Erythroblast (primary cell): ENCODE measurements at regions not wholly inside any gene's neighbourhood (a gene's known extent, or its start where the extent isn't known, plus 50 kb on each side); places are given as distances from the start of the nearest gene placed in this dataset.
"Not testable (repeated sequence)": the region's sequence is repeated elsewhere in the genome, so short reads cannot be mapped to it uniquely, and the experiment has no call there.

Experiments
- DNase-seq, 2 experiments: peaks; one replicate each; lab custom pipeline; 2025; lab: John Stamatoyannopoulos, UW
- GATA1 ChIP-seq: IDR thresholded peaks from 2 replicates; pipeline ENCODE4 v1.6.1; 2011; ENCODE audit warnings: low read depth, mild to moderate bottlenecking, control low read depth, low read length, moderate library complexity
- POLR2A ChIP-seq: IDR thresholded peaks from 2 replicates; pipeline ENCODE4 v1.6.1; 2011; ENCODE audit warnings: mild to moderate bottlenecking, low read length

DNA sequence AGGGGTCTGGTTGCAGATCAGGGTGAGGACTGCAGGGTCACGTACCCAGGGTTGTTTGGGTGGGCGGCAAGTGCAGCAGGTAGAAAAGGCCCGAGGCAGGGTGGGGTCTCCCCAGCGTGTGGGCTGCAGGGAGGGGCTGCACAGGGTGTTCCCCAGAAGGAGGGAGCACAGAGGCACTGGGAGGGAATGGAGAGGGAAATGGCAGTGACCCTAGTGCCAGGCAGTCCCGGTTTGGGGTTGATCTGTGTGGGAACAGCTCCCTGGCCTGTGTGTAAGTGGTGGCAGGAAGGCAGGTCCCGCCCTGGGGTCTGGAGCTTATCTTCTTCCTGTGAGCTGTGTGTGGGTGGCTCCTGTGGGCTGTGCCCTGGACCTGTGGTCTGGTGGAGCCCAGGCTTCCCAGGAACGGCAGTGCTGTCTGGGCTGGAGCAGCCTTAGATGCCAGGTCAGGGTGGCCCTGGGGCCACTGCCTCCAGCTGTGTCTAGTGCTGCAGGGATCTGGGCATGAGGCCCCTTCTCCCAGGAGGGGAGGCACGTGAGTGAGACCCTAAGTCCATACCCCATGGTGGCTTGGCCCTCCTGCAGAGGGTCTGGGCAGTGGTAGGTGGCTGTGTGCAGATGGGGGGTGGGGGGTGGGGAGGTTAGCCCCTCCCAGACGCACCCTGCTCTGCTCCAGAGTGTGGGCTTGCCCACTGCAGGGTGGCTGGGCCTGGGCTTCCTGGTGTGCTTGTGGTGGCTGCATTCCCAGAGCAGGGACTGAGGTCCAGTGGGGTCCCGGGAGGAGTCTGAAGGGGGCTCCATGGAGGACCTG is 363.5 kb downstream of the TMEM121 start:
- TF ChIP-seq POLR2A (peak; percentile 74), GATA1 (no peak)
- no peak for DNase-seq

DNA sequence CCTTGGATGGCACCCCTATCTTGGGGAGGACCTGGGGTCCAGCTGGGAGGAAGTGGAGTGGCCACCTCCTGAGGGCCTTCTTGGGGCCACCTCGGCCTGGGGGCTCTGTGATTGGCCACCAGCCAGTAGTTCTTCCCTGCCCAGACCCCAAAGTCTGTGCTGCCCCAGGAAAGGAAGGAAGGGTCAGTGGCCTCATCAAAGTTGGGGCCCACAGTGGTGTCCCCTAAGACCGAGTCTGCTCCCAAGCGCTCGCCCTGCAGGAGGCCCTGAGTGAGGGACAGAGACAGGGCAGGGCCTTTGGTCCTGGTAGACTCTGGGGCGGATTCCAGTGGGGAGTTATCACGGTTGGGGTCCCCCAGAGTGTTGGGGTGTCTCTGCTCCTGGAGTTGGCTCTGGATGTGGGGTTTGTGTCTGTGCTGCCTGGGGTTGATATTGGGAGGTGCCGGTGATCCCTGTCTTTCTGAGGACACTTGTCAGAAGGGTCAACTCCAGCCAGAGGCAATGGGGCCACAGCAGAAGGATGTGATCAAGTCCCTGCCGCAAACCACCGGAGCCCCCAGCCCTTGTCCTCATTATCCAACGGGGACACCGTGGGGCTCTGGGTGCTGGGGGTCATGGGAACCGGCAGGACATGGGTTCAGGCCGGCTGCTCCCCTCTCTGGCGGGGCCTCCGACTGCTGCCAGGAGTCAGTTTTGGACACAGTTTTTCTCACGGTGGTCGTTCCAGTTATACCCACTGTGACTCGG is 364.3 kb downstream of the TMEM121 start:
- TF ChIP-seq POLR2A (peak; percentile 1), GATA1 (no peak)
- no peak for DNase-seq

DNA sequence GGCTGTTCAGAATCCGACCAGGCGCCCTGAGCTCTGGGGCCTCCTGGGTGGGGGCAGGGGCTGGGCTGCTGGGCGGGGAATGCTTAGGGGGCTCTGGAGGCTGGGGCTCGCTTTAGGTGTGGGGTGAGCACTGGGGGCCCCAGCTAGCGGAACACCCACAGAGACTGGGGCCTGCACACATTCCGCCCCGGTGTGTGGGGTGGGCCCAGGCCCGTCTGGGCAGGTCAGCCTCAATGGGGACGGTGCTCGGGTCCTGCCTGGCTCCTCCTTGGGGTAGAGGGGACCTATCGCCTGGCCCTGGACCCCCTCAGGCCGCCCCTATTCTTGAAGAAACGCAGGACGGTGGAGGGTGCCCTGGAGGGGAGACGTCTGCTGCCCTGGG is 364.8 kb downstream of the TMEM121 start:
- DNase-seq, result no peak

DNA sequence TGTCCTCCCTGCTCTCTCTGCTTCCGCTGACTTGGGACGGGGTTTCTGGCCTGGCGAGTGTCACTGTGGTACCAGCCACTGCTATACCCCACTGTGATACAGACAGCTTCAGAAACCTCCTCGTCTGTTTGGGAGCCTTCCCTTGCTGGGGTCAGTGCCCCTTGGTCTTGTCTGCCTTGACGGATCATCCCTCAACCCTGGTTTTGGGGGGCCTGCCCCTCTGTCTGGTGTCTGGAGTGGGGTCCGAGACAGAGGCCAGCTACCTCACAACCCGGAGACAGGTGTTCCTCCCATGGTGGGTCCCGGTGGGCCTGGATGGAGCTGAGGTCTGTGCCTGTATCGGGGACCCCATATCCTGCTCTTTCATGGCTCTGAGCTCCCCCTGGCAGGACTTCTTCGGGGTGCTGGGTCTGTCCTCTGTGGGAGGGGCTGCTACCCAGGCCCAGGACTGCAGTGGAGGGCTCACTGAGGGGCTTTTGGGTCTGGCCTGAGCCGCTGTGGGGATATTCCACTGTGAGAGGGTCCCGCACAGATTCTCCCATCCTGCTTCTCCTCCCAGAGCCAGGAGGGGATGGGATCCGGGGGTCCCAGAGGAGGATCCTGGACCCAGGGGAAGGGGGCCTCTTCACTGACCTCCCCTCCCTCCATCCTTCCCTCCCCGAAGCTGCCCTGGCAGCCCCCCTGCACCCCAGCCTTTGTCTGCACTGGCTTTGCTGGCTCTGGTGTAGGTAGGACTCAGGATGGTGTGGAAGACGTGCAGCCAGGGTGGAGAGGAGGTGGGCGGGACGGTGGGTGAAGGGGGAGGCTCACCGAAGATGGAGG is 365.5 kb downstream of the TMEM121 start:
- TF ChIP-seq GATA1, result no peak
- TF ChIP-seq POLR2A, result no peak
- DNase-seq, result no peak

More for the DNA sequence above, 364.8 kb downstream of the TMEM121 start:
- no peak for TF ChIP-seq POLR2A
- TF ChIP-seq GATA1, result no peak

DNA sequence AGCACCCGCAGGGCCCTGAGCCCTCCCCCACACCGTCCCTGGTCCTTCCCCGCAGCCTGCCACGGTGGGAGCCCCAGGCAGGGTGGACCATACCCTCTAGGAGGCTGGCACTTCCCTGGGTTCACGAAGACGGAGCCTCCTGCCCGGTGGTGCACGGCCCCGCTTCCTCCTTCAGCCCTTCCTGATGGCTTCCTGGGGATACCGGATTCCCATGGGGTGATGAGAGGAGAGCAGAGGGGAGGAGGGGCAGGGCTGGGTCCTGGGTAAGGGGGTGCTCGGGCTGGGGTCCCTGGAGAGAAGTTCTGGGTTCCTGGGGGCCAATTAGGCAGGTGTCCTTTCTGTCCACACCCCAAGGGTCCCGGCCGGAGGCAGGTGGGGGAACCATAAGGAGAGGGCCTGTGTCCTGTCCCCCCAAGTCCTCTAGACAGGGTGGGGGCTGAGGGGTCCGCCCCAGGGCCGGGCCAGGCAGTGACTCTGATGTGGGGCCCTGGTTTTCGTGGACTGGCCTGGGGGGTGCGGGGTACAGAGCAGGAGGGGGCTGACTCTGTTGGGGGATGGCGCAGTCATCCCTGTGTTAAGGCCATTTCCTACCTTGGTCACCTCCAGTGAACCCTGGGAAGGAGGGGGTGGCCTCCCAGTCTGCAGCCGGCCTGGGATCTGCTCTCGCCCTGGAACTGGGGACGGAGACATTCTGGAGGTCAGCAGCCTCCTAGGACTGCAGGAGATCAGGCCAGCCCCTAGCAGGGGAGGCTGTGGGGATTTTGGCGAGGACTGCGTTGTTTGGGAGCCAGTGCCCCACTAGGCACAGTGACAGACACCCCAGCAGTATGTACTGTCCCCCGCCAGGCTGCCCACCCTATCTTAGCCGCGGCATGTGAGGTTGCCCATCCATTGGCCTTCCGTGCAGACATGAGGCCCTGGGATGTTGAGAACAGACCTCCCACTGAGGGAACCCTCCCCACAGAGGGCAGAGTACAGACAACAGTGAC is 366.4 kb downstream of the TMEM121 start:
- DNase-seq, result not testable (repeated sequence)

DNA sequence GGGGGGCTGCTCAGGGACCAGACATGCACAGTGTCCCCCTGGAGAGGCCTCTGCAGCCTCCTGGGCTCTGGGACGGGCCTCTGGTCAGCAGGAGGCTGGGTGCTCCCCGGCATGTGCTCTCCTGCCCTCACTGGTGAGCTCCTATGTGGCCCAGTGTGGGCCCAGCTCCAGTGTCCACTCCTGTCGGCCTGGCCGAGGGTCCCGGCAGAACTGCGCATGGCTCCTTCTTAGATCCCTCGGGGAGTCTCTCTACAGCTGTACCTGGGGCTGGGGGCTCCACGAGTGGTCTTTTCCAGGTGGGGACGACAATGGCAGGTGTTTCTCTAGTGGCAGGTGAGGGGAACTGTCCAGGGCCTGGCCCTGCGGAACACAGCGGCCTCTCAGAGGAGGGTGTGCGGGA is 367.3 kb downstream of the TMEM121 start:
- DNase-seq, result not testable (repeated sequence)

DNA sequence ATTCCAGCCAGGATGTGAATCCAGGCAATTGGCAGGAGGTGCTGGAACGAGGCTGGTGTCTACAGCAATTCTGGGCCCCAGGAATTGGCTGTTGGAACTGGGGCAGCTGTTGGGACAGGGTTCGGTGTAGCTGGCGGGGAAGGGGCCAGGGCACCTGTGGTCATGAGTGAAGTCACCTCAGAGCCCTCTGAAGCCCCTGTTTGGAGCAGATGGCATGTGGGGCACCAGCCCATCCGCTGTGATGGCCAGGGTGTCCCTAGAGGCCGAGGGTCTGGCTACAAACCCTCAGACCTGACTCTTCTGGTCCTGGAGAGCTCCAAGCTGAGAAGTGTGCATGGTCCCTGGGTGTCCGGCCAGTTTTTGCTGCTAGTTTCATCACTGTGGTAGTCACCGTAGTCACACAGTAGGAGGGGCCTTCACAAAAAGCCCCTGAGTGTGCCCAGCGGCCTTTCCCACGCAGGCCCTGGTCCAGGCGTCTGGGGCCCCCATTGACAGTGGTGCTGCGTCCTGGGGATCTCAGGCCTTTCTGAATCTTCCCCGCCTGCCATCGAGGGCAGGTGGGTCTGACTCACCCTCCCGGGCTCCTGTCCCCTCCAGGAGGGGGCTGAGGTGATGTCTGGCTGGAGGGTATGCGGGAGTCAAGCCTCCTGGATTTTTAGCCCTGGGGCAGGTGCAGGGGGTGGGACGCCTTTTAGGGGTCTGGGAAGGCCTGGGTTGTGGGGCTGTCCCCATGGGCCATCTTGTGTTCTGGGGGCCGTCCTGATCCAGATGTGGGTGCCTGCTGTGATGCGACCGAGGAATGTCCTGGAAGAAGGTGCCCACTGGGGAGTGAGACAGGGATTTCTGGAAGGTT is 368.0 kb downstream of the TMEM121 start:
- DNase-seq, result no peak
- TF ChIP-seq POLR2A (no peak), GATA1 (no peak)

DNA sequence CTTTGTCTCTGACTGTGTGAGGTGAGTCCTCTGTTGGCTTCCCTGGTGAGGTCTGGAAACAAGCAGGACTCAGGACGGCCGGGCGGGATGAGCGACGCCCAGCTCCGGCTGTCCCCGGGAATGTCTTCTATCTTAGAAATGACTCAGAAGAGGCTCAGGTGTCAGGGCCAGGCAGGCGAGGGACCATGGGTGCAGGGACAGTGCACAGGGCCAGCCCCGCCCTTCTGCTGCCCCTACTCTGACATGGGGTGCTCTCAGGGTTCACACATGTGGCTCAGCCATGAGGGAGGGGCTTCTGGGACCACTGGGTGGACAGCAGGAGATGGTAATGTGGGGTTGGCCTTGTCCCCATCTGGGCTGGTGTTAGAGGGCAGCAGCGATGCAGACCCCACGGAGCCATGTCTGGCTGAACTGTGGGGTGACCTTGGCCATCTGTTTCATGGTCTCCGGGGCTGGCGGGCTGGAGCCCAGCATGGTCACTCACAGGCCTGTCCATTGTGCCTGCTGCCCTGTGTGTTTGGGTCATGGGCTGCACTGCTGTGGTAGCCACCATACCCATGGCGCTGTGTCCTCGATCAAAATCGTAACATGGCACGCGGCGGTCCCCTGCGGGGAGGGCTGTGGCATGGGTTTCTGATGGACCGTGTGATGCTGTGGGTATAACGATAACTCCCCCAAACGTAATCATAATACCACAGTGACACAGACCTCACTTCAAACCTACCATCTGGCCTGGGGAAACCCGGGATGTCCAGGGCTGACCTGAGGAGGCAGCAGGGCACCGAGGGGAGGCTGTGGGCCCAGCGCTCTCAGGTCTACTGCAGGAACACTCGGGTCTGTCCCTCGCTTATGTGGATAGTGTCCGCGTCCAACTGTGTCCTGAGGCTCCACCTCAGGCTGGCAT is 368.8 kb downstream of the TMEM121 start:
- DNase-seq, result no peak
- TF ChIP-seq GATA1, result no peak
- no peak for TF ChIP-seq POLR2A

DNA sequence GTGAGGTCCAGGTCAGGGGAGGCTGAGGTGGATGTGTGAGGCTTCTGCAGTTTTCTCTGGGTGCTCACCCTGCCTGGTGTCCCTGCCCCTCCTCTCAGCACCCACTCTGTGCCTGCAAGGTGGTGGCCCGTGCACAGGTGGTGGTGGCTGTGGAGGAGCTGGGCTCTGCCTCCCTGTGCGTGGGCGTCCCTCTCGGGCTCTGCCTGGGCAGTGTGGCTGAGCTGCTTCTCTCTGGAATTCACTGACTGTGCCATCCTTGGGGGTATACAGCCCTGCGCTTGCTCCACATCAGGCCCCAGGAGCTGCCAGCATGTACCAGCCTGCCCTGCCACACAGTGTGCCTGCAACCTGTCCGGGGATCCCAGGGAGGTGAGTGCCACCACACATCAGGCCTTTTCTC is 369.8 kb downstream of the TMEM121 start:
- not testable (repeated sequence) for DNase-seq

DNA sequence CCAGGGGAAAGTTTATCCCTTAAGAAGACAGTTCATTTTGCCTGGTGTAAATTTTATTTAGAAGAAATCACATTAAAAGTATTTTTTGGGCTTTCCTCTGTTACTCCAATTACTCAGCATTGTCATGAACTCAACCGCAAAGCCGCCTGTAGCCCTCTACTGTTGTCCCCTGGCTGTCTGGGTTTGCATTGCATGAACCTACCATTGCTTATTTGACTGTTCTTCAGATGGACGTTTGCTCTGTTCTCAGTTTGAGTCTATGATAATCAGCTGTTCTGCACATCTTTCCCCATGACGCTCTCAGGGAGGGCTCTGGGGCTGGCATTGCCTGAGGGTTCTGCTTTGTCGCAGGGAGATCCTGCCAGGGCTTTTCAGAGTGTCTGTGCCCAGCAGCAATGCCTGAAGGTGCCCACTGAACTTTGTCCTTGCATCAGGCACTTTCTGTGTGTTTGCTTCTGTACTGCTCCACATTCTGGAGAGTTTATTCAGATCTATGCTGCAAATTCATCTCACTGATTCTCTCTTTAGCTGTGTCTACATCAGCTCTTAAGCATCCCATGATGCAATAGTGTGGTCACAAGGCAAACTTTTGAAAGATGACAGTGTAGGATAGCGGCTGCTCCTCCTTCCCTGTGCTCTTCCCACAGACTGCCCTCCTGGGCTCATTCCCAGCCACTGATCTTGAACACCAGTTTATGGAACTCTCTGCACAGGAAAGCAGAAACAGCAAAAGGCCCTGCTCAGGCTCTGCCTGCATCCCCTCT is 370.8 kb downstream of the TMEM121 start:
- DNase-seq, result not testable (repeated sequence)

DNA sequence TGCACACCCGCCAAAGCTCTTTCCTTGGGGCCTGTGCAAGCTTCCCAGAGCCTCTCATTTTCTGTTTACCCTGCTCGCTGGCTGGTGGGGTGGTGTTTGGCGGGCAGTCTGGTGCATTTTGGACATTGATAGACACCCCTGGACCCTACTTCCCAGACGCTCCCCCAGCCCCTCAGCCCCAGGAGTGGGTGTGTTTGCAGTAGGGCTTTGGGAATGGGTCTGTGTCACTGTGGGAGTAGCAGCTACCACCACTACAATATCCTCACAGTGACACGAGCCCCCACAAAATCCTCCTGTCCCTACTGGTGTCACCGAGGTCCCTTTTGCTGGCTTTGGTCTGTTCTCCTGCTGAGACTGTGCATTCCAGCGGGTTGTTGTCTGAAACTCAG is 371.3 kb downstream of the TMEM121 start:
- DNase-seq, result no peak
- TF ChIP-seq GATA1, result no peak
